HG02610 (cell line): ENCODE measurements at regions not wholly inside any gene's neighbourhood (a gene's known extent, or its start where the extent isn't known, plus 50 kb on each side); places are given as distances from the start of the nearest gene placed in this dataset.
"Not testable (repeated sequence)": the region's sequence is repeated elsewhere in the genome, so short reads cannot be mapped to it uniquely, and the experiment has no call there.

Experiments used
- ATAC-seq: cut with Tn5 transposase; IDR thresholded peaks from one replicate; pipeline ENCODE4 v1.9.1; 2021; ENCODE audit warnings: mild to moderate bottlenecking, moderate library complexity; ENCODE audit not compliant: unreplicated experiment

DNA sequence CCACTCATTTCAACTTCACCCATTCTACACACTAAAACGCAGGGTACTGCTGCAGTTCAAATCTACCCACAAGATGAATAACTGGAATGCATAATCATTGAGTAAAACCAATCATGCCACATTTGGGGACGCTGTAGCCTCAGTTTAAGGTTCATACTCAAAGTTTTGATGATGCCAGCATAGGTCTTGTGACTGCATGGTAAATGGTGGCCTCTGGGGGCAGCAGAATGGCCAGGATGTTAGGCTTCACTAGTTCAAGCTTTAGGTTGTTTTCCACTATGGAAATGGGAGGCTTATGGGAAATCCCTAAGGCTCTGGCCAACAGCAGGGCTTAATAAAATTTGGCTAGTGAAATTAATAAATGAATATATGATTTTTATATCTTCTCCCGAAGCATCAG is 104.3 kb upstream of the TSC22D2 start:
- no peak for ATAC-seq

DNA sequence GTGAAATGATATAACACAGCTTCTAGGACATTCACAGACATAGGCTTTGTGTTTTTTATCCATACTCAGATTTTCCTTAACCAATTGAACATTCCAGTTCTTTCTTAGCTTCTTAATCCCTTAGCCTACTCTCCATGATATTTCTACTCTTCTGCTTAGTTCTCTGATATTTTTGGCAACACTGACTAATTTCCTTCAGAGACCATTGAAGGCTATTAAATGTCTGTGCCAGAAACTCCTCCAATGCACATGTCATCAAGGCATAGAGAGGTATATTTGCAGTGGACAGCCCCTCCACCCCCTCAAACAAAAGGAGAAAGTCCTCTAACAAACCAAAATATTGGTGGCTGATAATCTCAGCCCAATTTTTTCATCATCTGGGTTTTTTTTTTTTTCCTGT is 105.9 kb upstream of the TSC22D2 start:
- ATAC-seq = no peak

- ATAC-seq = no peak
Measured at GRCh38 chr3:150300852-150301517, 107.1 kb upstream of the TSC22D2 start.

- ATAC-seq = no peak
Measured at GRCh38 chr3:150300388-150300787, 107.7 kb upstream of the TSC22D2 start.

GRCh38 chr3:150299201-150299600 is 108.9 kb upstream of the TSC22D2 start:
- no peak for ATAC-seq

DNA sequence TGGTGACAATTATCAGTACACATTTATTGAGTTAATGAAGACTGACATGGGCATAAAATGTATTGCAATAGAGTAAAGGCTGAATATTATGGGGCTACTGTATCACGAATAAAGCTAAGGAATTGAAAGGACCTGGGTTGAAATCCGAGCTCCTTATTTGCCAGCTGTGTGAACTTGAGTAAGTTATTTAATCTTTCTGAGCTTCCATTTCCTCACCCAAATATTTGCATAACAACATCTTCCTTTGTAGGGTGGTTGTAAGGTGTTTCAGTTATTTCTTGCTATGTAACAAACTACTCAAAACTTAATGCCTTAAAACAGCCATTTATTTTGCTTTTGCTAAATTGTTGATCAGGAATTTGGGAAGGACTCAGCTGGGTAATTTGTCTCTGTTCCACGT is 111.1 kb upstream of the TSC22D2 start:
- ATAC-seq = no peak

DNA sequence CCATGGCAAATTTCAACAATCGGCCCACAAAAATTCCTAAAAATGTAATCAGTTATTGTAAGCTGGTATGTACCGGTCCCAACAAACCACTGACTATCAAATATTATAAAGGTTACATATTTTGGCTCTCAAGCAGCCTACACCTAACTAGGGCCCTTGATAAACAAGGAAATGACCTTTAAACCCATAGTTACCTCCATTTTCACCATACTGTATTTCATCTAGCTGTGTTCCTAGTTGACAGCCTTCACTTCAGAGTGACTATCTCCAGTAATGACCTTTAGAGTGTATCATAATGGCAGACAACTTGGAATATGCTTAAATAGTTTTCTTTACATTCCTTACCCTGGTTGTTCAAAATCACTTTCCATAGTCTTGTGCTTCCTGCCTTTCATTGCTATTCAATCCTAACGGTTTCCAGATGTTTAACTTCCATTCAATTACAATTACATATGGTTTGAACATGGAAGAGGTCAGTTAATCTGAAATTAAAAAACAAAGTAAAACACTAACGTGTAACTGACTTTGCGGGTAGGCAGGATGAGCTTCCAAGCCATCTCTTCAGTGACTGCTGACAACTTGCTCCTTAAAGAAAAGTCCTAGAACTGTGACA is 111.9 kb upstream of the TSC22D2 start:
- ATAC-seq = no peak

- no peak for ATAC-seq
Measured at GRCh38 chr3:150293401-150294001, 114.6 kb upstream of the TSC22D2 start.

DNA sequence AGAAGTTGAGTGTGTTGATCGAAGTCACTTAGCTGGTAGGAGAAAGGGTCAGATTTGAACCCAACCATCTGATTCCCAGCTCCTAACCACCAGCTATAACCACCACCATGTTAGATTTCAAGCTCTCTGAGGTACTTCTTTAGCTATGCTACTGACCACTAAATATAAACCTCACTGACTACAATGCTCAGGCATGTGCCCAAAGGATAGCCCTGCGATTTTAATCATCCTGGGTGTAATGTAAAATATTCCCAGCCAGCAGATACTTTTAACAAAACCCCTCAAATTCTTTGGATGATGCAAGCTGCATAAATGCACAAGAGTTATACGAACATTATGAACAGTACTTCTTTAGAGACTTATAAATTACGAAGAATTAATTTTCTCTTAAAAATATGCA is 115.2 kb upstream of the TSC22D2 start:
- ATAC-seq = no peak

DNA sequence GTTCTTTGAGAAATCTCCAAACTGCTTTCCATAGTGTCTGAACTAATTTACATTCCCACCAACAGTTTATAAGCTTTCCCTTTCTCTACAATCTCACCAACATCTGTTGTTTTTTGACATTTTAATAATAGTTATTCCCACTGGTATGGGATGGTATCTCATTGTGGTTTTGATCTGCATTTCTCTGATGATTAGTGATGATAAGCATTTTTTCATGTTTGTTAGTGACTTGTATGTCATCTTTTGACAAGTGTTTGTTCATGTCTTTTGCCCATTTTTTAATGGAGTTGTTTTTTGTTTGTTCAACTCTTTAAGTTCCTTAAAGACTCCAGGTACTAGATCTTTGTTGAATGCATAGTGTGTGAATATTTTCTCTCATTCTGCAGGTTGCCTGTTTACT is 116.6 kb upstream of the TSC22D2 start:
- ATAC-seq = no peak

DNA sequence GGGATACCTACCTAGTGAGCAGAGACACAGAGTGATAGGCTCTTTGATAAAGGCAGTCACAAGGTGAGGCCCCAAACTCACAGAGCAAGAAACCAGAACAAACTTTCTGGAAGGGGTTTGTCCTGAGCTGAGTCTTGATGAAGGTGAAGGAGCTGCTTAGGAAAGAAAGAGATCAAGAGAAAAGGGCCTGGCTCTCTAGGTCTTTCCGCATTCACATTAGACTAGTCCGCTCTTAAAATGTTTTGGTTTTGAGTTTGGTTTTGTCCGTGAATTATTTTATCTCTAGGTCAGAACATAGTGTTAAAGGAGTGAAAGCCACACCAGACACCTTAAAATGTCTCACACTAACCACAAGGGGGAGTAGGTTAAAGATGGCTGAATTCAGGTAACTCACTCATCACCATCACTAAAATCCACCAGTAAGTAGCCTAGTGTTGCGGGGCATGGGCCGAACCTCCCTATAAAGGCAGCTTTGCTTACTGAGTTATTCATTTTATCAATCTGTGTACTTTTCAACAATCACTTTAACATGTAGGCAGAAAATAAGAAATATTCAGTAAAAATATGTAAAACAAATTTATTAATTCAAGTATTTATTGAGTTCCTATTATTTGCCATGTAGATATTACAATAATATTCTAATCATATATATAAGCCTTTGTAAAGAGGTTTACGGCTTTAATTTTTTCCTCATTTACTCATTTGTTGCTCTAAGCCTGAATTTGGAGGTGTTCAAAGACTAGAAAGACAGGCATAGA is 121.5 kb upstream of the TSC22D2 start:
- peak; percentile 81 for ATAC-seq

- ATAC-seq = no peak
Measured at GRCh38 chr3:150285601-150286000, 122.5 kb upstream of the TSC22D2 start.

GRCh38 chr3:150278843-150279381 is 129.2 kb upstream of the TSC22D2 start:
- ATAC-seq = no peak

DNA sequence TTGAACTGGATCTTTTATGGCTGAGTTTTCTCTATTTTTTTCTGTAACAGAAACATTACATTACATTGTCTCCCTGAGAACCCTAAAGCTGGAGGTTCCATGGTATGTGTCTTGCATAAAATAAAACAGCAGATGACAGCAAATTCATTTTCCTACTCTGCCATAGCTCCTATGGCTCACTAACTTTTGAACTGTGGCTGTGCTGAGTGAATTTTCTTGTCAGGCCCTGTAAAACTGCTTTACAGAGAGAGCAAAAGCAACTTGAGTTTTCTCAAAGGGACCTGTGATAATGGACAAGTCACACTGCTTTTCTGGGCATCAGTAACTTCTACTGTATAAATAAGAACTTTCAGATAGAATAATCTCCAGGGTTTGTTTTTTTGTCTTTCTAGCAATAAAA is 129.9 kb upstream of the TSC22D2 start:
- ATAC-seq = no peak

GRCh38 chr3:150277444-150277843 is 130.7 kb upstream of the TSC22D2 start:
- ATAC-seq = no peak

DNA sequence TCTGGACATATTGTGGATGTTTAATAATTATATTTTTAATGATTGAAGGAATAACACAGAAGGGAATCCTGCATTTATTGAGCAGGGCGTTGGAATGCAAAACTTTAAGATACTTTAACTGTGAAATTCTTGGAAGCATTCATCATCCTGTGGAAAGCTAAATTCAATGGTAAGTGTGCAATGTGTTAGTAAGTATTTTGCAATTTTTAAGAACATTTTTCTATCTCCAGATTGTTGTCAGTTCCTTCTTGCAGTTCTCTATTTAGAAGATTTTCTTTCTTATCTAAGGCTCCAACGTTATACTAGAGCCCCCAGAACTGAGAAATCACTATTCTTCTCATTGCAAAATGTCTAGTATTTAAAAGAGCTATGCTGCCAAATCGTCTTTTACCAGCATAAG is 132.2 kb upstream of the TSC22D2 start:
- ATAC-seq = no peak

GRCh38 chr3:150274372-150274771 is 133.7 kb upstream of the TSC22D2 start:
- ATAC-seq = no peak

DNA sequence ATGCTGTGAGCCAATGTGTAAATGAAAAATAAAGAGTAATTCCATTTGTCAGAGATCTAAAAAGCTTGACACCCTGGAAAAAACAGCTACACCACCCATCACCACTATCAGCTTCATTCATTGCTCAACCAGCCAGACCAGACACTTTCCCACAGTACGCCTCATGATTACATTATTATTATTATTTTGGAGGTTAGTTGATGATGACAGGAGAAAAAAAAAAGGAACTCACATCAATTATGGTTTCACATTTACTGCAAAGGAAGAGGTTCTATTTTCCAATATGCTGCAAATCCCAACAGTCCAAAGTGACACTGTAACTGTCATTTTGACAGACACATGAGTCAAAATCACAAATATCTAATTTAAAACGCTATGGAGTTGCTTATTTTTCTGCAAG is 134.7 kb upstream of the TSC22D2 start:
- no peak for ATAC-seq

GRCh38 chr3:150271591-150271960 is 136.5 kb upstream of the TSC22D2 start:
- no peak for ATAC-seq

GRCh38 chr3:150270883-150271590 is 137.1 kb upstream of the TSC22D2 start:
- ATAC-seq = no peak

GRCh38 chr3:150270444-150270843 is 137.7 kb upstream of the TSC22D2 start:
- ATAC-seq = not testable (repeated sequence)
